ENCODE measurements at regions not wholly inside any gene's neighbourhood (a gene's known extent, or its start where the extent isn't known, plus 50 kb on each side); places are given as distances from the start of the nearest gene placed in this dataset.

GRCh38 chr2:58541511-58541910, 300.4 kb upstream of the FANCL start:
- no peak for TF ChIP-seq CTCF (IDR thresholded peaks at IDR 0.05; ENCODE audit: low read length)
- TF ChIP-seq EZH2 (optimal IDR thresholded peaks at IDR 0.05; ENCODE audit: low read depth, low read length), result no peak

Data from MM.1S (cell line).